ENCODE measurements at regions not wholly inside any gene's neighbourhood (a gene's known extent, or its start where the extent isn't known, plus 50 kb on each side); places are given as distances from the start of the nearest gene placed in this dataset.

- peaks cover 9% of the 10 kb centered on the region; the same call in 1 of the 2 replicates for H3K9me3 ChIP-seq (ENCODE audit: low read length)
- H3K4me3 ChIP-seq (ENCODE audit: low read length): no peak overlapping the region
- no peak overlapping the region for H2AFZ ChIP-seq (ENCODE audit: low read length)
- H3K79me2 ChIP-seq (ENCODE audit: low read length): no peaks in the 10 kb centered on the region
- no peak overlapping the region for H3K9ac ChIP-seq (ENCODE audit: low read length)
- DNase-seq: no peak
- H4K20me1 ChIP-seq (ENCODE audit: insufficient read depth, low read depth, low read length): no peaks in the 10 kb centered on the region
- no peaks in the 10 kb centered on the region for H3K36me3 ChIP-seq (ENCODE audit: insufficient read depth, low read length)
- no peak overlapping the region for H3K27ac ChIP-seq (ENCODE audit: low read length)
- no peak overlapping the region for H3K4me2 ChIP-seq (ENCODE audit: low read depth, low read length, poor library complexity, severe bottlenecking)
- no peaks in the 10 kb centered on the region for H3K4me1 ChIP-seq (ENCODE audit: low read length)
- H3K27me3 ChIP-seq (ENCODE audit: low read length): no peaks in the 10 kb centered on the region
- H3K9me2 ChIP-seq (replicated peaks; ENCODE audit: insufficient read depth, low read length): no peaks in the 10 kb centered on the region
Measured at GRCh38 chr13:58992478-58993042, 1171.2 kb downstream of the DIAPH3 start.

GRCh38 chr13:58994077-58994476 lies 1169.7 kb downstream of the DIAPH3 start:
- Histone ChIP-seq H2AFZ (ENCODE audit: low read length) (no peak overlapping the region), H3K9me3 (ENCODE audit: low read length) (peaks cover 6% of the 10 kb centered on the region; the same call in 1 of the 2 replicates), H3K79me2 (ENCODE audit: low read length) (no peaks in the 10 kb centered on the region), H3K9ac (ENCODE audit: low read length) (no peak overlapping the region), H3K9me2 (replicated peaks; ENCODE audit: insufficient read depth, low read length) (no peaks in the 10 kb centered on the region), H3K27me3 (ENCODE audit: low read length) (no peaks in the 10 kb centered on the region), H3K4me3 (ENCODE audit: low read length) (no peak overlapping the region), H3K36me3 (ENCODE audit: insufficient read depth, low read length) (no peaks in the 10 kb centered on the region), H3K4me2 (ENCODE audit: low read depth, low read length, poor library complexity, severe bottlenecking) (no peak overlapping the region), H4K20me1 (ENCODE audit: insufficient read depth, low read depth, low read length) (no peaks in the 10 kb centered on the region), H3K4me1 (ENCODE audit: low read length) (no peaks in the 10 kb centered on the region), H3K27ac (ENCODE audit: low read length) (no peak overlapping the region)
- DNase-seq: no peak

- H3K4me3 ChIP-seq (ENCODE audit: low read length): no peak overlapping the region
- DNase-seq: no peak
Measured at GRCh38 chr13:58994777-58995176, 1169.0 kb downstream of the DIAPH3 start.

GRCh38 chr13:58998716-58999115 lies 1165.0 kb downstream of the DIAPH3 start:
- H4K20me1 ChIP-seq (ENCODE audit: insufficient read depth, low read depth, low read length): no peaks in the 10 kb centered on the region

More at GRCh38 chr13:58994777-58995176, 1169.0 kb downstream of the DIAPH3 start:
- H3K27me3 ChIP-seq (ENCODE audit: low read length): no peaks in the 10 kb centered on the region
- H3K79me2 ChIP-seq (ENCODE audit: low read length): no peaks in the 10 kb centered on the region
- H3K36me3 ChIP-seq (ENCODE audit: insufficient read depth, low read length): no peaks in the 10 kb centered on the region
- no peak overlapping the region for H2AFZ ChIP-seq (ENCODE audit: low read length)
- H3K4me2 ChIP-seq (ENCODE audit: low read depth, low read length, poor library complexity, severe bottlenecking): no peak overlapping the region
- no peak overlapping the region for H3K27ac ChIP-seq (ENCODE audit: low read length)
- H3K9me2 ChIP-seq (replicated peaks; ENCODE audit: insufficient read depth, low read length): no peaks in the 10 kb centered on the region
- no peaks in the 10 kb centered on the region for H3K4me1 ChIP-seq (ENCODE audit: low read length)
- no peaks in the 10 kb centered on the region for H4K20me1 ChIP-seq (ENCODE audit: insufficient read depth, low read depth, low read length)
- no peak overlapping the region for H3K9ac ChIP-seq (ENCODE audit: low read length)
- H3K9me3 ChIP-seq (ENCODE audit: low read length): peaks cover 6% of the 10 kb centered on the region; the same call in 1 of the 2 replicates

GRCh38 chr13:58999851-59000250 lies 1163.9 kb downstream of the DIAPH3 start:
- Histone ChIP-seq H3K9ac (ENCODE audit: low read length) (no peak overlapping the region), H3K9me2 (replicated peaks; ENCODE audit: insufficient read depth, low read length) (no peaks in the 10 kb centered on the region), H3K27me3 (ENCODE audit: low read length) (no peaks in the 10 kb centered on the region), H3K27ac (ENCODE audit: low read length) (no peak overlapping the region), H3K79me2 (ENCODE audit: low read length) (no peaks in the 10 kb centered on the region), H4K20me1 (ENCODE audit: insufficient read depth, low read depth, low read length) (no peaks in the 10 kb centered on the region), H3K9me3 (ENCODE audit: low read length) (peaks cover 6% of the 10 kb centered on the region; the same call in 1 of the 2 replicates), H2AFZ (ENCODE audit: low read length) (no peak overlapping the region), H3K4me1 (ENCODE audit: low read length) (no peaks in the 10 kb centered on the region), H3K4me3 (ENCODE audit: low read length) (no peak overlapping the region), H3K4me2 (ENCODE audit: low read depth, low read length, poor library complexity, severe bottlenecking) (no peak overlapping the region), H3K36me3 (ENCODE audit: insufficient read depth, low read length) (no peaks in the 10 kb centered on the region)
- no peak for DNase-seq

More at GRCh38 chr13:58998716-58999115, 1165.0 kb downstream of the DIAPH3 start:
- no peaks in the 10 kb centered on the region for H3K27me3 ChIP-seq (ENCODE audit: low read length)
- DNase-seq: no peak
- H2AFZ ChIP-seq (ENCODE audit: low read length): no peak overlapping the region
- no peak overlapping the region for H3K27ac ChIP-seq (ENCODE audit: low read length)
- H3K9ac ChIP-seq (ENCODE audit: low read length): no peak overlapping the region
- H3K9me3 ChIP-seq (ENCODE audit: low read length): peaks cover 2% of the 10 kb centered on the region; the same call in 1 of the 2 replicates
- no peaks in the 10 kb centered on the region for H3K79me2 ChIP-seq (ENCODE audit: low read length)
- no peak overlapping the region for H3K4me3 ChIP-seq (ENCODE audit: low read length)
- H3K4me2 ChIP-seq (ENCODE audit: low read depth, low read length, poor library complexity, severe bottlenecking): no peak overlapping the region
- no peaks in the 10 kb centered on the region for H3K9me2 ChIP-seq (replicated peaks; ENCODE audit: insufficient read depth, low read length)
- no peaks in the 10 kb centered on the region for H3K36me3 ChIP-seq (ENCODE audit: insufficient read depth, low read length)
- no peaks in the 10 kb centered on the region for H3K4me1 ChIP-seq (ENCODE audit: low read length)

DNA sequence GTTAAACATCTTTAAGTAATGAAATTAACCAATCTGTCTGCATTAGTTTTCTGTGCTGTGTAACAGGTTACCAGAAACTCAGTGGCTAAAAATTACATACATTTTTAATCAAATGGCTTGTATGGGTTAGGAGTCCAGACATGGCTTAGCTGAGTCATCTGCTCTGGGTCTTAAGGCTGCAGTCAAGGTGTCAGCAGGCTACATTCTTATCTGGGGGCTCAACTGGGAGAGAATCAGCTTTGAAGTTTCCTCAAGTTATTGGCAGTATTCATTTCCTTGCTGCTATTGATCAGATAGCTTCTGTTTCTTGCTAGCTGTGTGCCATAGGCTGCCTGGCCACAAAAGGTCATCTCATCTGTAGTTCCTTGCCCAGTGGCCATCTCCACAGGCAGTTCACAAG lies 1163.0 kb downstream of the DIAPH3 start:
- H3K4me2 ChIP-seq (ENCODE audit: low read depth, low read length, poor library complexity, severe bottlenecking): no peak overlapping the region
- H3K4me3 ChIP-seq (ENCODE audit: low read length): no peak overlapping the region
- H3K9me3 ChIP-seq (ENCODE audit: low read length): peaks cover 6% of the 10 kb centered on the region
- H3K79me2 ChIP-seq (ENCODE audit: low read length): no peaks in the 10 kb centered on the region
- no peaks in the 10 kb centered on the region for H4K20me1 ChIP-seq (ENCODE audit: insufficient read depth, low read depth, low read length)
- H3K27ac ChIP-seq (ENCODE audit: low read length): no peak overlapping the region
- no peaks in the 10 kb centered on the region for H3K4me1 ChIP-seq (ENCODE audit: low read length)
- no peaks in the 10 kb centered on the region for H3K36me3 ChIP-seq (ENCODE audit: insufficient read depth, low read length)
- no peak overlapping the region for H2AFZ ChIP-seq (ENCODE audit: low read length)
- no peaks in the 10 kb centered on the region for H3K9me2 ChIP-seq (replicated peaks; ENCODE audit: insufficient read depth, low read length)
- DNase-seq: no peak
- H3K27me3 ChIP-seq (ENCODE audit: low read length): no peaks in the 10 kb centered on the region
- H3K9ac ChIP-seq (ENCODE audit: low read length): no peak overlapping the region

DNA sequence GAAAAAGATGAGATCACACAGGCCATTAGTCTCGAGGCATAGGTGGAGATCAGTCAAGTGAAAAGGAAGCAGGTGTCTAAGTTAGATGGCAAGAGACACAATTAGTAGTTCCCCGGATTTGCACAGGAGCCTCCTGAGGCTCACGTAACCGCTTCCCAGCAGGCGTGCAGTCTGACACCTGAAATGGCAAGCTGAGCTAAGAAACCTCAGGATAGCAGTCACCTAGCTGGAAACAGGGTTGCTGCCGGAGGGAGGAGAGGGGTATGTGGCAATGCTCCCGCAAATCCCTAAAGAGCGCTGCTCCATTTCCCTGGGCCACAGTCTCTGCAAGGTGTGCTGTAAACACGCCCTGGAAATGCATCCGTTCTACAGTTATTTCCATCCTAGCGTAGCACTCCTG lies 1151.0 kb downstream of the DIAPH3 start:
- H3K27ac ChIP-seq (ENCODE audit: low read length): no peak overlapping the region
- no peak overlapping the region for H3K9ac ChIP-seq (ENCODE audit: low read length)
- H3K9me2 ChIP-seq (replicated peaks; ENCODE audit: insufficient read depth, low read length): no peaks in the 10 kb centered on the region
- no peaks in the 10 kb centered on the region for H3K4me1 ChIP-seq (ENCODE audit: low read length)
- H3K4me2 ChIP-seq (ENCODE audit: low read depth, low read length, poor library complexity, severe bottlenecking): no peak overlapping the region
- no peaks in the 10 kb centered on the region for H3K79me2 ChIP-seq (ENCODE audit: low read length)
- no peak overlapping the region for H3K4me3 ChIP-seq (ENCODE audit: low read length)
- H3K27me3 ChIP-seq (ENCODE audit: low read length): no peaks in the 10 kb centered on the region
- H3K36me3 ChIP-seq (ENCODE audit: insufficient read depth, low read length): no peaks in the 10 kb centered on the region
- no peak overlapping the region for H2AFZ ChIP-seq (ENCODE audit: low read length)
- H4K20me1 ChIP-seq (ENCODE audit: insufficient read depth, low read depth, low read length): no peaks in the 10 kb centered on the region
- no peak for DNase-seq
- H3K9me3 ChIP-seq (ENCODE audit: low read length): peaks cover 16% of the 10 kb centered on the region

GRCh38 chr13:59016250-59016649 lies 1147.5 kb downstream of the DIAPH3 start:
- H4K20me1 ChIP-seq (ENCODE audit: insufficient read depth, low read depth, low read length): no peaks in the 10 kb centered on the region
- no peaks in the 10 kb centered on the region for H3K9me2 ChIP-seq (replicated peaks; ENCODE audit: insufficient read depth, low read length)
- H3K79me2 ChIP-seq (ENCODE audit: low read length): no peaks in the 10 kb centered on the region
- no peaks in the 10 kb centered on the region for H3K4me1 ChIP-seq (ENCODE audit: low read length)
- H3K9ac ChIP-seq (ENCODE audit: low read length): no peak overlapping the region
- no peak for DNase-seq
- H3K27ac ChIP-seq (ENCODE audit: low read length): no peak overlapping the region
- H3K4me2 ChIP-seq (ENCODE audit: low read depth, low read length, poor library complexity, severe bottlenecking): no peak overlapping the region
- no peak overlapping the region for H2AFZ ChIP-seq (ENCODE audit: low read length)
- no peaks in the 10 kb centered on the region for H3K27me3 ChIP-seq (ENCODE audit: low read length)
- no peak overlapping the region for H3K4me3 ChIP-seq (ENCODE audit: low read length)
- H3K9me3 ChIP-seq (ENCODE audit: low read length): peaks cover 13% of the 10 kb centered on the region
- no peaks in the 10 kb centered on the region for H3K36me3 ChIP-seq (ENCODE audit: insufficient read depth, low read length)
